ENCODE measurements at regions not wholly inside any gene's neighbourhood (a gene's known extent, or its start where the extent isn't known, plus 50 kb on each side); places are given as distances from the start of the nearest gene placed in this dataset.

DNA sequence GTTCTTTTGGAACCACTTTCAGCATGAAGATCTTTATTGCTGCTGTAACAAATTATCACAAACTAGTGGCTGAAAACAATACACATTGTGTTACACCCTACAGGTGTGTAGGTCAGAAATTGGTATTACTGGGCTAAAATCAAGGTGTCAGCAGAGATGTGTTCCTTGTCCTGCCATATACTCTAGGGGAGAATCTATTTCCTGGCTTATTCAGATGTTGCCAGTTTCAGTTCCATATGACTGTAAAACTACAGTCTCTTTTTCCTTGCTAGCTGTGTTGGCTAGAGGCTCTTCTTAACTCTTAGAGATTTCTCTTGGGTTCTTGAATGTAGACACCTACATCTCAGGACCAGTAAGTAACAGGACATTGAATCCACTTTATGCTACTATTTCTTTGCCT lies 215.6 kb upstream of the PPFIA2 start:
- H3K4me1 ChIP-seq (replicated peaks in 1 of 2; ENCODE audit: control insufficient read depth in 2 of 2, insufficient read depth in 2 of 2, low read length in 2 of 2): no peaks in the 10 kb centered on the region
- no peak overlapping the region for H3K27ac ChIP-seq (ENCODE audit: extremely low read depth, low read depth, low read length)
- H3K79me2 ChIP-seq (ENCODE audit: control insufficient read depth, insufficient read depth, low read length): no peaks in the 10 kb centered on the region
- no peak overlapping the region for H3K4me3 ChIP-seq
- H3K4me2 ChIP-seq (ENCODE audit: insufficient read depth, low read length): no peak overlapping the region
- no TSS peak for BruUV-seq (replicated peaks)
- no peaks in the 10 kb centered on the region for H4K20me1 ChIP-seq (replicated peaks; ENCODE audit: control insufficient read depth, insufficient read depth, low read length)
- H3K36me3 ChIP-seq (ENCODE audit: control insufficient read depth, insufficient read depth, low read length): no peaks in the 10 kb centered on the region
- H3K27me3 ChIP-seq (ENCODE audit: control insufficient read depth in 2 of 2, insufficient read depth in 2 of 2, low read length in 2 of 2): no peaks in the 10 kb centered on the region
- intact Hi-C loops (cut with micrococcal nuclease): no loop called here
- DNase-seq (ENCODE audit: extremely low read depth in 1 of 4, low spot score in 3 of 4): no peak
- FAIRE-seq: no peak
- ATAC-seq: no peak
- no peak overlapping the region for H2AFZ ChIP-seq (ENCODE audit: low read depth, low read length)
- in situ Hi-C loops (cut with MboI): no loop called here
- TF ChIP-seq POU5F1 (IDR thresholded peaks at IDR 0.05; ENCODE audit: borderline replicate concordance, low read depth, low read length, partially characterized antibody): no peak
- TF ChIP-seq ZNF232 (CRISPR knock-in tag; IDR thresholded peaks at IDR 0.05): no peak
- no peak for TF ChIP-seq ZNF24 (IDR thresholded peaks at IDR 0.05)
- no peak for TF ChIP-seq DLX4 (CRISPR knock-in tag; IDR thresholded peaks at IDR 0.05)
- TF ChIP-seq NR2C2 (CRISPR knock-in tag; IDR thresholded peaks at IDR 0.05): no peak
- no peak for TF ChIP-seq NR2C2 (tag; IDR thresholded peaks at IDR 0.05)
- TF ChIP-seq ETV5 (CRISPR knock-in tag; IDR thresholded peaks at IDR 0.05; ENCODE audit: low read depth): no peak
- no peak for TF ChIP-seq TBL1XR1 (IDR thresholded peaks at IDR 0.05; ENCODE audit: low read length in 2 of 2)
- TF ChIP-seq SUPT5H (IDR thresholded peaks at IDR 0.05): no peak
- no peak for TF ChIP-seq MAX (CRISPR knock-in tag; IDR thresholded peaks at IDR 0.05)
- POLR2A ChIA-PET: no interaction called here
- no peak overlapping the region for H3K9ac ChIP-seq (ENCODE audit: insufficient read depth in 1 of 2, low read depth in 2 of 2, low read length in 2 of 2)
- no peaks in the 10 kb centered on the region for H3K9me1 ChIP-seq (ENCODE audit: control insufficient read depth, insufficient read depth, low read length)
- H3K9me3 ChIP-seq (replicated peaks; ENCODE audit: control insufficient read depth, insufficient read depth, low read depth, low read length): no peaks in the 10 kb centered on the region; the same call in 1 of the 2 replicates
- CTCF ChIA-PET (ENCODE audit: low intra/inter-chr PET ratio): no interaction called here

All from K562 (cell line).